ENCODE measurements at regions not wholly inside any gene's neighbourhood (a gene's known extent, or its start where the extent isn't known, plus 50 kb on each side); places are given as distances from the start of the nearest gene placed in this dataset.

DNA sequence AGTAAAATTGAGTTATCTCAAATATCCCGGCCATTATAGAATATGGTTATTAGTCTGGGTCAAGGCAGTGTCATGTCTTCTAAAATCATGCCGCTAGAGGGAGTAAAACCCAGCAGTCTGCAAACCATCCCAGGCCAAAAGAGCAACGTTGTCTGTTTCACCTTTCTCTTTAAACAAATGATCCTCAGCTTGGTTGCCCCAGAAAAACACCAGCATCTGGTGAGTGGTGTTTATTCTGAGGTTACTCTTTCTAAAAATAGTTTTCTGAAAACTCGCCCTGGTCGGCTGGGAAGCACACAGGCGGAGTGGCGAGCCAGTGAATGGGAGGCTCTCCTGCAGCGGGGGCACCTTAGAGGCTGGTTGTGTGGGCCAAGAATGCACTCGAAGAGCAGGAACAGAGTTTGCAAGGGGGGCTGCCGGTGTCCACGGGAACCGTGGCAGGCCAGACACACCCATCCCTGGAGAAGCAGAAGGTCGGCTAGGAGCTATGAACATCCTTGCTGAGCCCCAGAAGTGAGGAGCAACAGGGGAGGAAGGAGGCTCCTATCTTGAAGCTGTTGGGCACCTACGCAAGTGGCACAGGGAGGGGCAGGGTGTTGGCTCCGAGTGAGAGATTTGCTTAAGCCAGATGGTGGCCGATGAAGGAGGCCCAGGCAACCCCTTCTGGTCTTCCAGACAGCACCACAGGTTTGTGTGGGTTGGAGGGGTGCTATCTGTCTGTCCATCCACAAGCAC lies 297.1 kb downstream of the ETS1 start:
- no peak for TF ChIP-seq SUZ12 (IDR thresholded peaks at IDR 0.05; ENCODE audit: extremely low read depth, insufficient read depth, insufficient read length)
- no peak for TF ChIP-seq ZNF274 (IDR thresholded peaks at IDR 0.05; ENCODE audit: low read depth, low read length)
